Lower leg skin (tissue), 4 donors: ENCODE measurements at regions not wholly inside any gene's neighbourhood (a gene's known extent, or its start where the extent isn't known, plus 50 kb on each side); places are given as distances from the start of the nearest gene placed in this dataset.

Experiments
- DNase-seq, 2 donors: peaks; one replicate each; pipeline ENCODE4 v3.0.0-alpha.2; 2019; ENCODE audit warnings: low spot score in 2 of 2
- H3K4me3 ChIP-seq: fragments of 200-600 bp; sonication (generic); 2 replicates; pipeline ENCODE4 v1.5.1; 2017; ENCODE audit warnings: mild to moderate bottlenecking, low read depth; ENCODE audit not compliant: poor library complexity, severe bottlenecking
- POLR2A ChIP-seq, 2 donors: fragments of 450-650 bp; IDR thresholded peaks; one replicate each; pipeline ENCODE4 v1.6.1; 2016 to 2017; ENCODE audit warnings: antibody characterized with exemption in 2 of 2, mild to moderate bottlenecking in 1 of 2, moderate library complexity in 1 of 2
- WGBS, 2 donors: methylation state at CpG; one replicate each; pipeline ENCODE4 v1.1.5; 2018; 5-methylcytosine and 5-hydroxymethylcytosine counted together
- intact Hi-C: fragments of 100-400 bp; cut with DNase I; formaldehyde crosslinking; loops from one replicate; pipeline ENCODE4 v1.15.0; 2023; ENCODE audit warnings: low total_unique reads
- TF ChIP-seq, protein P1 (sequence below), 3 donors: fragments of 450-650 bp; IDR thresholded peaks; one replicate each; pipeline ENCODE4 v1.5.1; 2016; ENCODE audit warnings: antibody characterized with exemption in 3 of 3, mild to moderate bottlenecking in 3 of 3, moderate library complexity in 2 of 3

DNA sequence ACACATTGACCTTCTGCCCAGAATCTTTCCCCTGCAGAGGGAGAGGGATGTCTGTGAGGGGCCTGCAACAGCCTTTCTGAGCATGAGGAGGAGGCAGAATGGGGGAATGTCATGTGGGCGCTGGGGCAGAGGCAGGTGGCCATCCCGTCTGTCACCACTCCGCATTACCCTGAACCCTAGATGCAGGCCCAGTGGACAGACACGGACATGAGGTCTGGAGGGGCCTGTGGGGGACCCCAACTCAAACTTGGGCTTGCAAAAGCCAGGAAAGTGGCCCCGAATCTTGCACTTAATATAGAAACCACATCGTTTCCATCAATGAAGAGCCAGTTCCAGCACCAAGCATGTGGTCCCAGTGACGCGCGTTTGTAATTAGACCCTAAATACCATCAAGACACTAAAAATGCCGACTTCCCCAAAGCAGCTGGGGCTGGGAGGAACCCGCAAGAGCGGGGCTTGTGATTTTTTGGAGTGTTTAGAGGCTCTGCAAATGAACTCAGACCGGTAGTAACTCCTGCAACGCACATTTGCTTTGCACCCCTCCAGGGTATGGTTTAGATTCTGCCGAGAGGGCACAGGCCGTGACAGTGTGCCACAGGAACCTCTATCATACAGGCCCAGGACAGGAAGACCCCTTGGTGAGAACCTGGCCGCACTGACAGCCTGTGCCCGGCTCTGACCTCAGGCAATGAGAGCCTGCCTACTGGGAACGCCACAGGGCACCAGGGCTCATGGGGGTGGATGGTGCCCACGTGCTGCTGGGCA is 109.3 kb downstream of the CTTN start:
- WGBS, 2 donors, result 78 to 80% methylated on average over 18 to 20 of the region's 20 CpGs
- intact Hi-C loops, result no loop called here
- no peak overlapping the region for H3K4me3 ChIP-seq
- DNase-seq, result no peak
- TF ChIP-seq POLR2A (IDR thresholded peaks at IDR 0.05), result no peak
- TF ChIP-seq, protein P1, sequence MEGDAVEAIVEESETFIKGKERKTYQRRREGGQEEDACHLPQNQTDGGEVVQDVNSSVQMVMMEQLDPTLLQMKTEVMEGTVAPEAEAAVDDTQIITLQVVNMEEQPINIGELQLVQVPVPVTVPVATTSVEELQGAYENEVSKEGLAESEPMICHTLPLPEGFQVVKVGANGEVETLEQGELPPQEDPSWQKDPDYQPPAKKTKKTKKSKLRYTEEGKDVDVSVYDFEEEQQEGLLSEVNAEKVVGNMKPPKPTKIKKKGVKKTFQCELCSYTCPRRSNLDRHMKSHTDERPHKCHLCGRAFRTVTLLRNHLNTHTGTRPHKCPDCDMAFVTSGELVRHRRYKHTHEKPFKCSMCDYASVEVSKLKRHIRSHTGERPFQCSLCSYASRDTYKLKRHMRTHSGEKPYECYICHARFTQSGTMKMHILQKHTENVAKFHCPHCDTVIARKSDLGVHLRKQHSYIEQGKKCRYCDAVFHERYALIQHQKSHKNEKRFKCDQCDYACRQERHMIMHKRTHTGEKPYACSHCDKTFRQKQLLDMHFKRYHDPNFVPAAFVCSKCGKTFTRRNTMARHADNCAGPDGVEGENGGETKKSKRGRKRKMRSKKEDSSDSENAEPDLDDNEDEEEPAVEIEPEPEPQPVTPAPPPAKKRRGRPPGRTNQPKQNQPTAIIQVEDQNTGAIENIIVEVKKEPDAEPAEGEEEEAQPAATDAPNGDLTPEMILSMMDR (IDR thresholded peaks at IDR 0.05), result no peak

DNA sequence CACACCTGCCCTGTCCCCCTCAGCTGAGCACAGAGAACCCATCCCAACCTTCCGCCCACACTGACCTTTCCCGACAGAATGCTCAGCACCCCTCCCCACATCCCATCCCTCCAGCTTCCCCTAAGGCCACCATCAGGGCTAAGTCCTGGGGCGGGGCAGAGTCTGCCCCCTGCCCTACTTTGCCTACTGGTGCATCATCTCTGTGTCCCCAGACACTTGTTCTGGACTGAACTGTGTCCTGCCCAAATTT is 109.8 kb downstream of the CTTN start:
- TF ChIP-seq, protein P1 (IDR thresholded peaks at IDR 0.05), result no peak
- no peak for TF ChIP-seq POLR2A (IDR thresholded peaks at IDR 0.05)
- WGBS, 2 donors, result 86 to 91% methylated on average over 3 of the region's 3 CpGs
- no peak for DNase-seq
- no peak overlapping the region for H3K4me3 ChIP-seq
- intact Hi-C loops, result no loop called here

DNA sequence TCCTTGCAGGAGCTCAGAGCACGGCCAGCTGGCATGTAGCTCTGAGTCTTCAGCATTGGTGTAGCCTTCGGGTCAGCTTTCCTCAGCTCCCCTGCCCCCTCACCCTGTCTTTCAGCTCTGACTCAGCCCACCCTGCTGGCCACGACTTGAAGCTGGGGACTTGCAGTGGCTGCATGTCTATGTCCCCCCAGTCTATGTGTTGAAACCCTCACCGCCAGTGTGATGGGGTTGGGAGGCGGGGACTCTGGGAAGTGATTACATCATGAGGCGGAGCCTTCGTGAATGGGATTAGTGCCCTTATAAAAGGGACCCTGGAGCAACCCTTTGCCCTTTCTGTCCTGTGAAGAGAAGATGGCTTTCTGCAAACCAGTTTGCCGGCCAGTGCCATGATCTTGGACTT is 111.1 kb downstream of the CTTN start:
- TF ChIP-seq, protein P1 (IDR thresholded peaks at IDR 0.05), result no peak
- no peak for TF ChIP-seq POLR2A (IDR thresholded peaks at IDR 0.05)
- WGBS, 2 donors, result 82 to 86% methylated on average over 8 of the region's 8 CpGs
- DNase-seq, result no peak
- intact Hi-C loops, result no loop called here
- no peak overlapping the region for H3K4me3 ChIP-seq

DNA sequence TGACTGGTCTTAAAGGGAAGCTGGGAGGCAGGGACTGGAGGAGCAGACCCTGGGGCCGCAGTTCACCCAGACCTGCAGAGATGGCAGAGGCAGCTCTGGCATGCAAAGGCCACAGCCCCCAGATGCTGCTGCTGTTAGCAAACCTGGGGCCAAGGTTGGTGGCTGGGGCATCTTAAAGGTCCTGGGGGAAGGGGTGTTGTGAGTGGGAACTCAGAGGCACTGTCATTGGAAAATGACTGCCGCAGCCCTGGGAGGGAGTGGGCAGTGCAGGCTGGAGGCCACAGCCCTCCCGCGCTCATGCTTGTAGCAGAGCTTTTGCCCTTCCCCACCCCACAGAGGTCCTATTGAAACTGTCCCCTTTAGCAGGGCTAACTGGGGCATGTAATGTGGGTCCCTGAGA is 111.8 kb downstream of the CTTN start:
- TF ChIP-seq, protein P1 (IDR thresholded peaks at IDR 0.05), result no peak
- TF ChIP-seq POLR2A (IDR thresholded peaks at IDR 0.05), result no peak
- intact Hi-C loops, result no loop called here
- no peak for DNase-seq
- 88 to 90% methylated on average over 4 of the region's 4 CpGs for WGBS, 2 donors
- no peak overlapping the region for H3K4me3 ChIP-seq

DNA sequence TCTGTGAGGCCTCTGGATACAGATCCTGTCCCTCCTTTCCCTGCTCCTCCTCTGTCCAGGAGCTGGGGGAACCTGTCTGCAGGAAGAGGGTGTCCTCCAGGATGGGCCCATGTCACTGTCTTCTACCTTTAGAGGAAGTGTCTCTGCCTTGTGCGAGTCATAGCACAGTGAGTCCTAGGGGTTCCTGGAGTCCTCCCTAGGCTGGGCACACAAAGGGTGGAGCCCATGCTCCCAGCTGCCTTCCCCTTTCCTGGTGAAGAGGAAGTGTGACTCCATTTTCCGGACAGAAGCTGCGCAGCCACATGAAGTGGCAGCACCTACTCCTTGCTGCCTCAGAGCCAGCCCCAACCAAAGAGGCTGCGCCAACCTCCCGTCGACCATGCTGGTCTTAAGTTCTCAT is 112.2 kb downstream of the CTTN start:
- intact Hi-C loops, result no loop called here
- WGBS, 2 donors, result 84 to 96% methylated on average over 6 of the region's 6 CpGs
- no peak for DNase-seq
- no peak for TF ChIP-seq POLR2A (IDR thresholded peaks at IDR 0.05)
- TF ChIP-seq, protein P1 (IDR thresholded peaks at IDR 0.05), result no peak
- no peak overlapping the region for H3K4me3 ChIP-seq

DNA sequence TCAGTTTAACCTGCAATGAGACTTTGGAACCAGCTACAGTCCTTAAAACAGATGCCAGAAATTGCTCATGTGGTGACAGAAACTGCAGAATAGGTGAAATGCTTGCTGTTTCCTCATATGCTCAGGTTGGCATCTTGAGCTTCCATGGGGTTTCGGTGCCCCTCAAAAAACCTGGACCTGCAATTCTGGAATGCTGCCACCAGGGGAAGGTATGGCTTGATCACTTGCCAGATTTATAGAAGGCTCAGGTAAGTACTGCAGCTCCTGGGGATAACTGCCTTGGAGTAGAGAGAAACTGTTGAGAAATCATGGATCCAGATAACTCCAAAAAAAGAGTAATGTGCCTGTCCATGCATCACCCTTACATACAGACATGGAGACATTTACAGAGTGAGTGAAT is 113.0 kb downstream of the CTTN start:
- H3K4me3 ChIP-seq, result no peak overlapping the region
- WGBS, 2 donors, result 95 to 100% methylated on average over 1 of the region's 1 CpG
- no peak for DNase-seq
- intact Hi-C loops, result no loop called here
- TF ChIP-seq POLR2A (IDR thresholded peaks at IDR 0.05), result no peak
- TF ChIP-seq, protein P1 (IDR thresholded peaks at IDR 0.05), result no peak
